Suprapubic skin (tissue), 4 donors: ENCODE measurements at regions not wholly inside any gene's neighbourhood (a gene's known extent, or its start where the extent isn't known, plus 50 kb on each side); places are given as distances from the start of the nearest gene placed in this dataset.

Source experiments
- DNase-seq, 2 donors: peaks; one replicate each; pipeline ENCODE4 v3.0.0-alpha.2; 2019; ENCODE audit warnings: low spot score in 2 of 2
- H3K27ac ChIP-seq: fragments of 200-600 bp; sonication (generic); one replicate; pipeline ENCODE4 v1.5.1; 2019
- H3K27me3 ChIP-seq: fragments of 200-600 bp; sonication (generic); one replicate; pipeline ENCODE4 v1.5.1; 2019
- H3K36me3 ChIP-seq: fragments of 200-600 bp; sonication (generic); one replicate; pipeline ENCODE4 v1.5.1; 2019
- H3K4me1 ChIP-seq: fragments of 200-600 bp; sonication (generic); one replicate; pipeline ENCODE4 v1.5.1; 2019
- H3K4me3 ChIP-seq: fragments of 200-600 bp; sonication (generic); one replicate; pipeline ENCODE4 v1.5.1; 2019; ENCODE audit warnings: mild to moderate bottlenecking
- H3K9me3 ChIP-seq: fragments of 200-600 bp; sonication (generic); one replicate; pipeline ENCODE4 v1.5.1; 2019
- CTCF ChIP-seq, 2 donors: fragments of 200-600 bp in 1 of 2; fragments of 450-650 bp in 1 of 2; sonication (generic) in 1 of 2; IDR thresholded peaks; one replicate each; pipeline ENCODE4 v1.5.1; 2016 to 2019; ENCODE audit warnings: antibody characterized with exemption in 2 of 2, mild to moderate bottlenecking in 1 of 2, moderate library complexity in 1 of 2
- EP300 ChIP-seq: sonication (generic); formaldehyde crosslinking; IDR thresholded peaks from one replicate; pipeline ENCODE4 v1.6.1; 2017; ENCODE audit warnings: antibody characterized with exemption
- POLR2A ChIP-seq, 2 donors: fragments of 450-650 bp; IDR thresholded peaks; one replicate each; pipeline ENCODE4 v1.6.1; 2017; ENCODE audit warnings: antibody characterized with exemption in 2 of 2, mild to moderate bottlenecking in 2 of 2, moderate library complexity in 2 of 2
- POLR2AphosphoS5 ChIP-seq, 3 donors: sonication (generic); formaldehyde crosslinking; IDR thresholded peaks; one replicate each; pipeline ENCODE4 v1.6.1; 2017; ENCODE audit warnings: antibody characterized with exemption in 3 of 3
- WGBS: methylation state at CpG from one replicate; pipeline ENCODE4 v1.1.5; 2018; 5-methylcytosine and 5-hydroxymethylcytosine counted together

GRCh38 chr13:88729605-88730004, 1058.4 kb downstream of the SLITRK5 start:
- Histone ChIP-seq H3K27ac (no peak overlapping the region), H3K27me3 (no peaks in the 10 kb centered on the region), H3K4me3 (no peak overlapping the region), H3K36me3 (no peaks in the 10 kb centered on the region), H3K9me3 (no peaks in the 10 kb centered on the region), H3K4me1 (no peaks in the 10 kb centered on the region)
- no peak for TF ChIP-seq CTCF (IDR thresholded peaks at IDR 0.05)
- TF ChIP-seq POLR2A (IDR thresholded peaks at IDR 0.05): no peak
- no peak for TF ChIP-seq EP300
- no peak for TF ChIP-seq POLR2AphosphoS5 (IDR thresholded peaks at IDR 0.05)
- WGBS: 86% methylated on average over 3 of the region's 3 CpGs
- DNase-seq: no peak

- no peak for DNase-seq
- Histone ChIP-seq H3K36me3 (no peaks in the 10 kb centered on the region), H3K4me3 (no peak overlapping the region), H3K27me3 (no peaks in the 10 kb centered on the region), H3K9me3 (no peaks in the 10 kb centered on the region), H3K27ac (no peak overlapping the region), H3K4me1 (no peaks in the 10 kb centered on the region)
- WGBS: 53% methylated on average over 2 of the region's 2 CpGs
- TF ChIP-seq POLR2A (IDR thresholded peaks at IDR 0.05): no peak
These were observed 1064.9 kb downstream of the SLITRK5 start for GRCh38 chr13:88736026-88736425.

- Histone ChIP-seq H3K36me3 (no peaks in the 10 kb centered on the region), H3K27ac (no peak overlapping the region), H3K9me3 (no peaks in the 10 kb centered on the region), H3K4me3 (no peak overlapping the region), H3K27me3 (no peaks in the 10 kb centered on the region), H3K4me1 (no peaks in the 10 kb centered on the region)
- no peak for TF ChIP-seq CTCF (IDR thresholded peaks at IDR 0.05)
- no peak for TF ChIP-seq POLR2AphosphoS5 (IDR thresholded peaks at IDR 0.05)
- no peak for TF ChIP-seq POLR2A (IDR thresholded peaks at IDR 0.05)
- TF ChIP-seq EP300: no peak
- 81% methylated on average over 4 of the region's 4 CpGs for WGBS
- no peak for DNase-seq
These were observed 1068.0 kb downstream of the SLITRK5 start for GRCh38 chr13:88739195-88739594.

- TF ChIP-seq POLR2AphosphoS5 (IDR thresholded peaks at IDR 0.05): no peak
- no peak for TF ChIP-seq POLR2A (IDR thresholded peaks at IDR 0.05)
- no peak for TF ChIP-seq CTCF (IDR thresholded peaks at IDR 0.05)
- TF ChIP-seq EP300: no peak
- H3K36me3 ChIP-seq: no peaks in the 10 kb centered on the region
- H3K27ac ChIP-seq: no peak overlapping the region
- H3K27me3 ChIP-seq: no peaks in the 10 kb centered on the region
- H3K9me3 ChIP-seq: no peaks in the 10 kb centered on the region
- H3K4me1 ChIP-seq: no peaks in the 10 kb centered on the region
- H3K4me3 ChIP-seq: no peak overlapping the region
- no peak for DNase-seq
These were observed 1073.1 kb downstream of the SLITRK5 start for GRCh38 chr13:88744289-88744688.

- Histone ChIP-seq H3K36me3 (no peaks in the 10 kb centered on the region), H3K9me3 (no peaks in the 10 kb centered on the region), H3K27ac (no peak overlapping the region), H3K4me3 (no peak overlapping the region), H3K27me3 (no peaks in the 10 kb centered on the region), H3K4me1 (no peaks in the 10 kb centered on the region)
- TF ChIP-seq CTCF (IDR thresholded peaks at IDR 0.05): no peak
- TF ChIP-seq POLR2AphosphoS5 (IDR thresholded peaks at IDR 0.05): no peak
- TF ChIP-seq POLR2A (IDR thresholded peaks at IDR 0.05): no peak
- no peak for TF ChIP-seq EP300
- no peak for DNase-seq
These were observed 1073.8 kb downstream of the SLITRK5 start for GRCh38 chr13:88745011-88745410.

- no peak overlapping the region for H3K4me3 ChIP-seq
- no peaks in the 10 kb centered on the region for H3K27me3 ChIP-seq
- no peaks in the 10 kb centered on the region for H3K36me3 ChIP-seq
- no peak for TF ChIP-seq CTCF (IDR thresholded peaks at IDR 0.05)
- TF ChIP-seq POLR2A (IDR thresholded peaks at IDR 0.05): no peak
- TF ChIP-seq EP300: no peak
- TF ChIP-seq POLR2AphosphoS5 (IDR thresholded peaks at IDR 0.05): no peak
- no peak for DNase-seq
- H3K9me3 ChIP-seq: no peaks in the 10 kb centered on the region
- no peaks in the 10 kb centered on the region for H3K4me1 ChIP-seq
- no peak overlapping the region for H3K27ac ChIP-seq
- WGBS: 14% methylated on average over 1 of the region's 1 CpG
These were observed 1080.9 kb downstream of the SLITRK5 start for GRCh38 chr13:88752041-88752440.
